ENCODE measurements at regions not wholly inside any gene's neighbourhood (a gene's known extent, or its start where the extent isn't known, plus 50 kb on each side); places are given as distances from the start of the nearest gene placed in this dataset.

DNA sequence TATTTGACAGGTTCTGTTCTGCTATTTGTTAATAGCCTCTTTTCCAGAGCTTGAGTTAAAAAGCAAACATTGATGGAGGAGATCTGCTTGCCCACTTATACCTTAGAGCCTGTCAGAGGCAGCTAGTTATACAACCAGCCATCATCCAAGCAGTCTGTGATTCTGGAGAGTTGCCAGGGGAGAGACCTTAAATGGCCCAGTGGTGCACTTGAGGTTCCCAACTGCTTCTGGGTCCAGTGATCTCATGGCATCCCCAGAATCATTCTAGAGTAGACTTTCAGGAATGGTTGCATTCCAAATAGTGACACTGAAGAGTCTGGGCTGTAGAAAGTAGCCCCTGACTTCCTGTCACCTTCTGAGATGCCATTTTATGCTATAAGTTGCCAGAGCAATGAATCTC is 160.7 kb downstream of the FHIP1A start:
- peaks cover 45% of the 10 kb centered on the region for H3K4me1 Mint-ChIP-seq
- H3K27me3 Mint-ChIP-seq (ENCODE audit: low read depth, poor library complexity) = peaks cover 4% of the 10 kb centered on the region
- no peak overlapping the region for H3K4me3 Mint-ChIP-seq
- H3K36me3 Mint-ChIP-seq (ENCODE audit: low read depth) = no peaks in the 10 kb centered on the region
- TF ChIP-seq, protein P1, sequence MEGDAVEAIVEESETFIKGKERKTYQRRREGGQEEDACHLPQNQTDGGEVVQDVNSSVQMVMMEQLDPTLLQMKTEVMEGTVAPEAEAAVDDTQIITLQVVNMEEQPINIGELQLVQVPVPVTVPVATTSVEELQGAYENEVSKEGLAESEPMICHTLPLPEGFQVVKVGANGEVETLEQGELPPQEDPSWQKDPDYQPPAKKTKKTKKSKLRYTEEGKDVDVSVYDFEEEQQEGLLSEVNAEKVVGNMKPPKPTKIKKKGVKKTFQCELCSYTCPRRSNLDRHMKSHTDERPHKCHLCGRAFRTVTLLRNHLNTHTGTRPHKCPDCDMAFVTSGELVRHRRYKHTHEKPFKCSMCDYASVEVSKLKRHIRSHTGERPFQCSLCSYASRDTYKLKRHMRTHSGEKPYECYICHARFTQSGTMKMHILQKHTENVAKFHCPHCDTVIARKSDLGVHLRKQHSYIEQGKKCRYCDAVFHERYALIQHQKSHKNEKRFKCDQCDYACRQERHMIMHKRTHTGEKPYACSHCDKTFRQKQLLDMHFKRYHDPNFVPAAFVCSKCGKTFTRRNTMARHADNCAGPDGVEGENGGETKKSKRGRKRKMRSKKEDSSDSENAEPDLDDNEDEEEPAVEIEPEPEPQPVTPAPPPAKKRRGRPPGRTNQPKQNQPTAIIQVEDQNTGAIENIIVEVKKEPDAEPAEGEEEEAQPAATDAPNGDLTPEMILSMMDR (IDR thresholded peaks at IDR 0.05) = no peak
- no peak for DNase-seq
- H3K9me3 Mint-ChIP-seq = no peaks in the 10 kb centered on the region
- no peak overlapping the region for H3K27ac Mint-ChIP-seq

- Mint-ChIP-seq H3K36me3 (ENCODE audit: low read depth) (peaks cover 15% of the 10 kb centered on the region), H3K4me3 (no peak overlapping the region)
Measured at GRCh38 chr4:151573474-151573873, 164.5 kb downstream of the FHIP1A start.

DNA sequence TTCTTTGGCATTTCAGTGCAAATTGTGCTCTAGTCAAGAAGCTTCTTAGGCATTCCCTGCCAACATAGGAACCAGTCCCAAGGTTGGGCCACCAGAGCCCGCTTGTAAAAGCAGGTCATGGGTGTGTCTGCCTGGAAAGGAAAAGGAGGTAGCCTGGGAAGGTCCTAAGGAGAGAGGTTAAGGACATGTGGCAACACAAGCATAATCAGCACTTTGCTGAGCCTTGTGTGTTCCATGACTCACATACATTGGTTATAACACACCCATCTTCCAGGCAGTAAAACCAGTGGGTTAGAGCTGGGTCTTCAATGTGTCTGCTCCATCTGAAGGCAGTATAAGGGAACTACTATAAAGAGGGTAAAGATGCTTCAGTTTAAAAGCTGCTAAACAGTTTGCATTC is 165.0 kb downstream of the FHIP1A start:
- DNase-seq = no peak
- Mint-ChIP-seq H3K9me3 (no peaks in the 10 kb centered on the region), H3K36me3 (ENCODE audit: low read depth) (peaks cover 15% of the 10 kb centered on the region), H3K27ac (no peak overlapping the region), H3K27me3 (ENCODE audit: low read depth, poor library complexity) (peaks cover 4% of the 10 kb centered on the region), H3K4me1 (peaks cover 17% of the 10 kb centered on the region), H3K4me3 (no peak overlapping the region)
- TF ChIP-seq, protein P1 (IDR thresholded peaks at IDR 0.05) = no peak

More at GRCh38 chr4:151573474-151573873, 164.5 kb downstream of the FHIP1A start:
- Mint-ChIP-seq H3K27ac (peak overlapping the region; percentile 18), H3K27me3 (ENCODE audit: low read depth, poor library complexity) (peaks cover 4% of the 10 kb centered on the region), H3K9me3 (no peaks in the 10 kb centered on the region), H3K4me1 (peaks cover 21% of the 10 kb centered on the region)
- TF ChIP-seq, protein P1 (IDR thresholded peaks at IDR 0.05) = no peak
- no peak for DNase-seq

- Mint-ChIP-seq H3K36me3 (ENCODE audit: low read depth) (peaks cover 15% of the 10 kb centered on the region), H3K4me1 (peaks cover 15% of the 10 kb centered on the region), H3K9me3 (no peaks in the 10 kb centered on the region), H3K27me3 (ENCODE audit: low read depth, poor library complexity) (peaks cover 4% of the 10 kb centered on the region), H3K4me3 (no peak overlapping the region), H3K27ac (no peak overlapping the region)
- DNase-seq = no peak
- TF ChIP-seq, protein P1 (IDR thresholded peaks at IDR 0.05) = no peak
Measured at GRCh38 chr4:151574968-151575367, 166.0 kb downstream of the FHIP1A start.

GRCh38 chr4:151575646-151576045 is 166.7 kb downstream of the FHIP1A start:
- no peak overlapping the region for H3K27ac Mint-ChIP-seq
- H3K27me3 Mint-ChIP-seq (ENCODE audit: low read depth, poor library complexity) = peaks cover 4% of the 10 kb centered on the region
- H3K4me1 Mint-ChIP-seq = peaks cover 10% of the 10 kb centered on the region
- TF ChIP-seq, protein P1 (IDR thresholded peaks at IDR 0.05) = no peak
- no peak for DNase-seq
- H3K9me3 Mint-ChIP-seq = no peaks in the 10 kb centered on the region
- H3K4me3 Mint-ChIP-seq = no peak overlapping the region
- H3K36me3 Mint-ChIP-seq (ENCODE audit: low read depth) = peaks cover 15% of the 10 kb centered on the region

GRCh38 chr4:151576627-151577026 is 167.7 kb downstream of the FHIP1A start:
- no peak overlapping the region for H3K27ac Mint-ChIP-seq
- peaks cover 15% of the 10 kb centered on the region for H3K36me3 Mint-ChIP-seq (ENCODE audit: low read depth)
- H3K4me3 Mint-ChIP-seq = no peak overlapping the region
- peaks cover 4% of the 10 kb centered on the region for H3K27me3 Mint-ChIP-seq (ENCODE audit: low read depth, poor library complexity)
- H3K9me3 Mint-ChIP-seq = no peaks in the 10 kb centered on the region
- TF ChIP-seq, protein P1 (IDR thresholded peaks at IDR 0.05) = no peak
- DNase-seq = no peak
- H3K4me1 Mint-ChIP-seq = peaks cover 19% of the 10 kb centered on the region
